ENCODE measurements at regions not wholly inside any gene's neighbourhood (a gene's known extent, or its start where the extent isn't known, plus 50 kb on each side); places are given as distances from the start of the nearest gene placed in this dataset.

- DNase-seq, result no peak
These were observed 230.8 kb downstream of the NUAK1 start for GRCh38 chr12:105907982-105908381.

GRCh38 chr12:105910030-105910429, 228.7 kb downstream of the NUAK1 start:
- DNase-seq, result no peak

GRCh38 chr12:105911966-105912365, 226.8 kb downstream of the NUAK1 start:
- DNase-seq, result no peak

- DNase-seq, result peak; percentile 39
These were observed 225.7 kb downstream of the NUAK1 start for GRCh38 chr12:105912882-105913678.

GRCh38 chr12:105915997-105916759, 222.6 kb downstream of the NUAK1 start:
- DNase-seq, result no peak

- DNase-seq, result no peak
These were observed 222.1 kb downstream of the NUAK1 start for GRCh38 chr12:105916760-105917039.

GRCh38 chr12:105920161-105920684, 218.5 kb downstream of the NUAK1 start:
- DNase-seq, result no peak

GRCh38 chr12:105921055-105921454, 217.7 kb downstream of the NUAK1 start:
- DNase-seq, result no peak

GRCh38 chr12:105921872-105922669, 216.7 kb downstream of the NUAK1 start:
- no peak for DNase-seq

GRCh38 chr12:105922670-105923102, 216.1 kb downstream of the NUAK1 start:
- DNase-seq, result no peak

- no peak for DNase-seq
These were observed 214.1 kb downstream of the NUAK1 start for GRCh38 chr12:105924526-105925208.

- DNase-seq, result no peak
These were observed 211.2 kb downstream of the NUAK1 start for GRCh38 chr12:105927564-105927963.

- DNase-seq, result no peak
These were observed 210.3 kb downstream of the NUAK1 start for GRCh38 chr12:105928436-105928835.

GRCh38 chr12:105929192-105929591, 209.6 kb downstream of the NUAK1 start:
- DNase-seq, result no peak

GRCh38 chr12:105930557-105931503, 207.9 kb downstream of the NUAK1 start:
- no peak for DNase-seq

- no peak for DNase-seq
These were observed 206.8 kb downstream of the NUAK1 start for GRCh38 chr12:105931762-105932570.

- no peak for DNase-seq
These were observed 204.8 kb downstream of the NUAK1 start for GRCh38 chr12:105933671-105934665.

GRCh38 chr12:105935106-105935505, 203.6 kb downstream of the NUAK1 start:
- no peak for DNase-seq

- DNase-seq, result peak; percentile 12
These were observed 202.8 kb downstream of the NUAK1 start for GRCh38 chr12:105935981-105936380.
